ENCODE measurements at regions not wholly inside any gene's neighbourhood (a gene's known extent, or its start where the extent isn't known, plus 50 kb on each side); places are given as distances from the start of the nearest gene placed in this dataset.

- TF ChIP-seq EP300 (IDR thresholded peaks at IDR 0.05; ENCODE audit: low read depth) = no peak
- no peak for TF ChIP-seq CTCF (IDR thresholded peaks at IDR 0.05)
- no peak for TF ChIP-seq POLR2A (IDR thresholded peaks at IDR 0.05)
- no peak for TF ChIP-seq POLR2AphosphoS5 (IDR thresholded peaks at IDR 0.05)
Measured at GRCh38 chr4:133484287-133484686, 335.2 kb downstream of the PCDH10 start.
